LHCN-M2 (cell line): ENCODE measurements at regions not wholly inside any gene's neighbourhood (a gene's known extent, or its start where the extent isn't known, plus 50 kb on each side); places are given as distances from the start of the nearest gene placed in this dataset.

ENCODE experiments used
- DNase-seq: peaks from one replicate; pipeline ENCODE4 v3.0.0-alpha.2; 2012; ENCODE audit warnings: low read depth

DNA sequence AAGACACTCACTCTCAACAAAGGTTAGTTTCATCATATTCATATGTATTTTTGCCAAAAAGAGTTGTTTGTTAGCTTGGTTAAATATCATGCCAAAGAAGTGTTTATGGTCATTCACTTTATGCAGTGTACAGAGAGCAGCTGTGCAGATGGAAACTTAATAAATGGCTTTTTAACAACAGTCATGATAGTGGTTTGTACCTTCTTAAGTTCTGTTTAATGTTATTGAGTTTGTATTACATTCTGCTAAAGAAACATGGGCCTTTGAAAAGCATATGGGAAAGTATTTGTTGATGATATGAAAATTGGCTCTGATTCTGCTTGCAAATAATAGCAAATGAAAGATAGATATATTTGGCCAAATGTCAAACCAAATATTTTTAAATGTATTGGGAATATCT is 607.3 kb downstream of the NCAM2 start:
- DNase-seq = peak; percentile 11

DNA sequence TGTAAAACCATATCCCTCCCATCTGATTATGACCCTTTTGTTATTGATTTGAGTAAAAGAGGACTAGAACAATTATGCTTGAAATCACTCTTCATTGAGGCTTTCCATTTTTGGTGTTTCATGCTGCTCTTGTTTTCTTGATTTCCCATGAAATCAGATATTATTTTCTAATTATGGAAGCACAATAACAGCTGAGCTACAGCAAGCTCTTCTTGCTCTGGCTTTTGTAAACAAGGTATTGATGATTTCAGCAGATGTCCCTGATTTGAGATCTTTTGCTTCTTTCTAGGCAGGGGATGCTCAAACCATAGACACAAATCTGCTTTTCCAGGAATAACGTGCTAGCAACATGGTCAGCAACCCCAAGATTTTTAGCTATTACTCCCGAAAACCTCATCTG is 607.8 kb downstream of the NCAM2 start:
- peak; percentile 3 for DNase-seq

- DNase-seq = peak; percentile 98
Measured at GRCh38 chr21:21612466-21612865, 614.3 kb downstream of the NCAM2 start.

- no peak for DNase-seq
Measured at GRCh38 chr21:21614966-21615365, 616.8 kb downstream of the NCAM2 start.

DNA sequence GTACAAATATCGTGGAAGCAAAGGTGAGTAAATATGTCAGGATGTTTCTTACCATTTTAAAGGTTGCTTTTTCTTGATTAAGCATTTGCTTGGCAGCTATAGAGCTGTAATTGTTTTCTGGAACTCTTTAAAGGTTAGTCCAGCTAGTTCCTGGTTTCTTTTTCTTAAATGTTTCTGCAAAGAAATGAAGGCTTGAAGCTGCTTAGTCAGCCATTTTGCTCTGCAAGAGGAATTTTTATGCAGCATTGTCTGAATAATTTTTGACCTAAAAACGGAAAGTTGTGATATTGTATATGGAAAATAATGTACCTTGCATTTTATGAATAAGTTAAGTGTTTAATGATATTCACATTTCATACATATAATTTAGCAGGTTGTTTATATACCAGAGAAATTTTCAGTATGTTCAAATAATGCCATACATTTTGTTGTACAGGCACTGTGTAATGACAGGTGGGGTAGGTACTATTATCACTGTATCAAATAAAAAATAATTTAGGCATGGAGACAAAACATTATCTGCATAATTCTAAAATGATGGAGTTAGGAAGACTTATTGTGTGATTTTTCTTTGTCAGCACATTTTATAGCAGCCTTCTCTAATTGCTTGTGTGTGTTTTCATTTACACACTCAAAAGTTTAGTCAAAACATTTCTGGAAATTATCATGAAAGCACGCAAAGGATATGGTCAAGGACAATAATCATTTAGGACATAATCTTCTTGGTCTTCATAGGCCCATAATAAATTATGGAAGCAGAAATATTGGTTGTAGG is 624.4 kb downstream of the NCAM2 start:
- DNase-seq = no peak

- DNase-seq = peak; percentile 94
Measured at GRCh38 chr21:21624674-21625073, 626.5 kb downstream of the NCAM2 start.

DNA sequence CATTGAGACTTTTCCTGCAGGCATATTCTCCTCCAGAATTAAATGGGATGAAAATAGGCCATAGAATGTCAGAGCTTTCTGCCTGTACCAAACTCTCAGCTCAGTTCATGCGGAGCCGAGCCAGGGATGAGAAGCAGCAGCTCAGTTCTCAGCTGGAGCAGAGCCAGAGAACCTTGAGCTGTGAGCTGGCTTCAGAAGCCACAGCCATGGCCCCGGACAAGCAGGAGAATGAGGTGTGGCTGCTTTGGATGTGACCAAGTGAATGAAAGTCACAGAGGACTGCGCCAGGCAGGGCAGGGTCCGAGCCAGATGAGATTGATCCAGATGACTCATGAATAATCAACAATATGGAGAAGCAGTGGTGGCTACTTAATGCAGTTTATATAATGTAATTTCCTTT is 633.8 kb downstream of the NCAM2 start:
- no peak for DNase-seq

DNA sequence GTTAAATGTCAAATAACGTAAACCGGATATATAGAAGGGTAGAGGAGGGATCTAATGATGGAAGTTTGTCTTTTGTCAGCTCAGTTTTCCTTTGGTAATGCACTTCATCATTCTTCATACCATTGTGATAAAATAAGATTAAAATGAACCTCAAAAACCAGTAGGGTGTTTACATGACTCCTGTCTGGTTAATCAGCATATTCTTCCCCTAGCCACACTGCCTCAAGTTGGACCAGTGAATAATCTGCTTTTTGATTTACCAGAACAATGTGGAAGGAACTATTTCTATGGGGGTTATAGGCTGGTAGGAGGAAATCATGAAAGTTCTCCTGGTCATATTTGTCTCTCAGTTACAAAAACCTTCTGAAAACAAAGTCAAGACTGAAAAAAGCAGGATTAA is 634.7 kb downstream of the NCAM2 start:
- no peak for DNase-seq

DNA sequence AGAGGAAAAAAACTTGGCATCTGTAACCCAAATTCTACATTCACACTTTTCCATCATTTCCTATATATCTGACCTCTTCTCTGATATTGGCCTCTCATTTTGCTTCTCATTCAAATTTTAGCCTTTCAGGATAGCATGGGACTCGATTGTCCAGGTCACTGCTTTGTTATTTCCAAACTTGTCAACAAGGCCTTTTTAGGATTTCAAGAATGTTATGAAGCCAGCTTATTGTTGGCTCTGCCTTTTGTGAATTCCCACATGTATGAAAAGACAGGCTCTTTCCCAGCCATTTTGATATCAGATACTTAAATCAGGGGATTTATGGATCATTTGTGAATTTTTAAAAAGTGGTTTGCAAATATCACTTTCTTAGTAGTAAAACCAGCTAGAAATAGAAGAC is 663.5 kb downstream of the NCAM2 start:
- no peak for DNase-seq

- no peak for DNase-seq
Measured at GRCh38 chr21:21662776-21663175, 664.6 kb downstream of the NCAM2 start.

GRCh38 chr21:21664871-21665270 is 666.7 kb downstream of the NCAM2 start:
- DNase-seq = no peak

GRCh38 chr21:21666689-21667088 is 668.5 kb downstream of the NCAM2 start:
- DNase-seq = no peak

DNA sequence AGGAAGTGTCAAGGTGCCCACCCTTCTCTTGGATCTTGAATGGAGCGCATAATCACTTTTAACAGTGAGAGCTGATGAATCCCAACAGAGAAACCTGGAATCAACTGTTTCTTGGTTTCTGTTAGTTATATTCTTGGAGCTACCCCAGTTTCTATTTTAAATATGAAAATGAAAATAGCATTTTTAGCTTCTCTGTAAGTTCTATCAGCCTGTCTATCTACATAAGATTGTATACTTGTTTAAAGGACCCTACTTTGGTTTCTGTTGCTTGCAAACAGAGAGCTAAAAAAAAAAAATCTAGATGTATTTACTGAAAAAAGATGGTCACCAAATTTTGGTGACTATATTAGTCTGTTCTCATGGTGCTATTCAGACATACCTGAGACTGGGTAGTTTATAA is 670.0 kb downstream of the NCAM2 start:
- DNase-seq = no peak

DNA sequence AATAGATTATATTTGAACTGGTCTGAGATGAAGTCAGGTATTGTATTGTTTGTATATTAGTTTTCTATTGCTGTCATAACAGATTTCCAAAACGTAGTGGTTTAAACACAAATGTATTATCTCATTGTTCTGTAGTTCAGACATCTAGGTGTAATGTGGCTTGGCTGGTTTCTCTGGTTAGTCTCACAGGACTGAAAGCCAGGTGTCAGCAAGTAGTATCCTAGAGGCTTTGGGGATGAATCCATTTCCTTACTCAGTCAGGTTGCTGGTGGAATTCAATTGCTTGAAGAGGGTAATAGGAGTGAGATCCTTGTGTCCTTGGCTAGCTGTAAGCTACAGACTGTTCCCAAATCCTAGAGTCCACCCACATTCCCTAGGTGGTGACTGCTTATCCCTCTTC is 675.8 kb downstream of the NCAM2 start:
- no peak for DNase-seq

DNA sequence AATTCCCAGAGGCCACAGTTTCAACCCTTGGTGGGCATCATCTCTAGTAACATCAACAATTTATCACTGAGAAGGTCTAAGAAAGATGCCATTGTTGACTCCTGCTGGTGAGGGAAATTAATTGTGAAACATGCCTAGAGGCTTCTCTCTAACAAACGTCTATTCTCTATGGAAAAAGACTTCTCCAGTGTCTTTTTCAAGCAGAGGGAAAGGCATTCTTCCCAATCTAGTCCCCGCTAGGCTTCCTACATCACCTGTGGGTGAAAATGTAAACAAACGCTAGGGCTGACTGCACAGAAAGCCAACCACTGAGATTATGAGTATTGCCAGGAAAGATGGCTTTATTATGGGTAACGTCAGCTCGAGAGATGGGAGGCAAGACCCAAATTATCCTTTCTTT is 677.4 kb downstream of the NCAM2 start:
- no peak for DNase-seq

- DNase-seq = peak; percentile 67
Measured at GRCh38 chr21:21682172-21682571, 684.0 kb downstream of the NCAM2 start.

- peak; percentile 51 for DNase-seq
Measured at GRCh38 chr21:21688889-21689288, 690.7 kb downstream of the NCAM2 start.

GRCh38 chr21:21690068-21690665 is 692.0 kb downstream of the NCAM2 start:
- no peak for DNase-seq

DNA sequence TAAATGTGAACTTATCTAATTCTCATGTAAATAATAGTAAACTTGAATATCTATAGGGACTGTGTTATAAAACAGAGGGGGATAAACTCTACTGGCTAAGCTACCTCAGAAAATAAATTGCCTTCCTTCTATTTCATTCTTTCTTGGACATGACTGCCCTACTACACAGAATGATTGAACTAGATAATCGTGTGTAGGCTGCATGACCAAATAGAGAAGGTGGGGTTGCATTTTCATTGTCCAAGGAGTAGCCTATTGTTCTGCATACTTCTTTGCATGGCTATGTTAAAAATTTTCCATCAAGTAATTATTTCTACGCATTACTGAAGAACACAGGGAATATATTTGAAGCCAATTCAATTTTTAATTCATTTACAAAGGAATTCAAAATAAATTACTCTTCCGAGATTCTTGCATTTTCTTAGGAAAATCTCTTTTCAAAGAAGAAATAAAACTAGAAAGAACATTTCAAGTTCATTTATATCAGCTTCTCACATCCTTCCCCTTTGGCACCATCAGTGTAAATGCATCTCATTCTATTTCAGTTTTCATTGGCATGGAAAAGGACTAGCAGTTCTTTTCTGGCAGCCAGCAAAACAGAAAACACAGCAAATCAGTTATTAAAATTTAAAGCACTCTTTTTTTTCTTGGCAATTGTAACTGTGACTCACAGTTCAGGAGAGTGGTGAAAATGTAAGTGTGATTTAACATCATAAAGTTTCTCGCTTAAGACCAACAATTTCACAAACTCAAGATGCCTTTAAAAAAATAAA is 714.7 kb downstream of the NCAM2 start:
- DNase-seq = peak; percentile 67

DNA sequence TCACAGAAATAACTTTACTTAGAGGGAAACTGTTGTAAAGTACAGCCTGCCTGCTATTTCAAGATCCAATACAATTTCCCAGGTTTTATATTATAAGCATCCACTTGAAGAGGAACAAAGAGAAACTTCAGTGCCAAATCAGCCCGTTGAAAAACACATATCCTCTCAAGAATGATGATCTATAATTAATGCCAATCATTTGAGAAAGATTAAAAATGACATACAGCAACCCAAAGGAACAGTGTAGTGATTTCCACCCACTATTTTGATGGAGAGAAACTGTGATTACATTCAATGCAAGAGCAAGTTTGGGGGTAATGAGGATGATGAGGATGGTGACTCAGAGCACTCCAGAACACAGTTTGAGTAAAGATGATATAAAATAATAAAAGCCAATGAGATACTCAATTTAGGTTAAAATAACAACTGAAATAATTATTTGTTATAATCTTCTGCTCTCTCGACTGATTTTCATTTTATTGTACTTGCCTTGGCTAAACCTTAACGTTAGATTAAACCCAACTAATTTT is 715.5 kb downstream of the NCAM2 start:
- peak; percentile 31 for DNase-seq

DNA sequence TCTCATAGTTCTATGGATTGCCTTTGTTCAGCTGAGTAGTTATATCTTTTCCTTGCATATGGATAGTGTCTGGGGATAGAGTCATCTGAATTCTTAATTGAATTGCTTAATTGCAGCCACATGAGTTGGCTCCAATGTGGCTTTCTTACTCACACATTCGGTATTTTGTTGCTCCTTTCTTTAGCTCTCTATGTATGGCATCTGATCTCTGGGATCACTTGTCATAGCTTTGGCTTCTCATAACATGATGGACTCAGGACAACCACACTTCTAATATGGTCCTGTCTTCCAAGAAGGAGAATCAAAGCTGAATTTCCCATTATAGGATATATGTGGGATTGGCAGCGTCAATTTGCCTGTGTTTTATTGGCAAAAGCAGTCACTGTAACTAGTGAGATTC is 716.2 kb downstream of the NCAM2 start:
- DNase-seq = peak; percentile 87

GRCh38 chr21:21715266-21715969 is 717.2 kb downstream of the NCAM2 start:
- peak; percentile 86 for DNase-seq
